H1 (cell line): ENCODE measurements at regions not wholly inside any gene's neighbourhood (a gene's known extent, or its start where the extent isn't known, plus 50 kb on each side); places are given as distances from the start of the nearest gene placed in this dataset.

ENCODE experiments used
- CTCF ChIA-PET: fragments of 300-600 bp; sonication (Branson Sonifier 250); formaldehyde crosslinking; loops from one replicate; lab custom pipeline; 2021; ENCODE audit not compliant: partially characterized antibody; lab: Charles Lee
- POLR2A ChIA-PET: fragments of 300-600 bp; sonication (Branson Sonifier 250); formaldehyde crosslinking; loops from one replicate; lab custom pipeline; 2021; ENCODE audit warnings: inconsistent platforms; ENCODE audit not compliant: partially characterized antibody; lab: Charles Lee
- DNase-seq, 2 experiments: peaks; one replicate each; pipeline versions ENCODE4 v3.0.0 to v3.0.0-alpha.2; 2010 to 2022; ENCODE audit warnings: low spot score in 2 of 2, low read depth in 1 of 2, mixed read lengths in 1 of 2
- FAIRE-seq: peaks from 2 replicates; lab custom pipeline; 2011; peaks lifted over from hg19 to GRCh38; lab: Jason Lieb, UNC
- H2AFZ ChIP-seq: 2 replicates; pipeline ENCODE4 v1.8.1; 2012; ENCODE audit warnings: low read length, inconsistent platforms
- H2AK5ac ChIP-seq: 2 replicates; pipeline ENCODE4 v1.6.1; 2013; ENCODE audit warnings: low read depth, low read length
- H2BK120ac ChIP-seq: replicated peaks from 2 replicates; pipeline ENCODE3; 2013; ENCODE audit warnings: low read depth, low read length, inconsistent platforms
- H2BK12ac ChIP-seq: 2 replicates; pipeline ENCODE4 v1.6.1; 2013; ENCODE audit warnings: low read depth, low read length
- H2BK15ac ChIP-seq: 2 replicates; pipeline ENCODE4 v1.6.1; 2013; ENCODE audit warnings: low read length
- H2BK20ac ChIP-seq: 2 replicates; pipeline ENCODE4 v1.6.1; 2013; ENCODE audit warnings: low read length
- H2BK5ac ChIP-seq: 2 replicates; pipeline ENCODE4 v1.6.1; 2013; ENCODE audit warnings: low read depth, low read length
- H3K14ac ChIP-seq: 2 replicates; pipeline ENCODE4 v1.6.1; 2013; ENCODE audit warnings: inconsistent platforms; ENCODE audit not compliant: insufficient read length
- H3K18ac ChIP-seq: 2 replicates; pipeline ENCODE4 v1.6.1; 2013; ENCODE audit warnings: low read length; ENCODE audit errors: extremely low read depth
- H3K23ac ChIP-seq: 2 replicates; pipeline ENCODE4 v1.6.1; 2013; ENCODE audit warnings: inconsistent platforms; ENCODE audit not compliant: insufficient read length
- H3K23me2 ChIP-seq: 2 replicates; pipeline ENCODE4 v1.6.1; 2013; ENCODE audit warnings: low read depth, low read length
- H3K27ac ChIP-seq: 2 replicates; pipeline ENCODE4 v1.6.1; 2011; ENCODE audit warnings: low read depth, low read length, inconsistent platforms
- H3K27me3 ChIP-seq, 4 experiments: replicated peaks in 1 of 4; 1 replicate in 1 of 4; 2 replicates in 3 of 4; pipeline versions ENCODE4 v1.6.1 to v1.8.1; 2011 to 2013; ENCODE audit warnings: low read length in 3 of 4, mild to moderate bottlenecking in 3 of 4, inconsistent platforms in 2 of 4, mixed read lengths in 2 of 4, moderate library complexity in 1 of 4; ENCODE audit not compliant: control insufficient read depth in 3 of 4, insufficient read depth in 3 of 4; ENCODE audit errors: extremely low read depth in 1 of 4
- H3K36me3 ChIP-seq, 4 experiments: 2 replicates each; pipeline versions ENCODE4 v1.6.1 to v1.8.1; 2011 to 2013; ENCODE audit warnings: mild to moderate bottlenecking in 4 of 4, low read length in 3 of 4, moderate library complexity in 2 of 4, control low read depth in 1 of 4, inconsistent platforms in 1 of 4; ENCODE audit not compliant: insufficient read depth in 4 of 4, control insufficient read depth in 2 of 4
- H3K4ac ChIP-seq: replicated peaks from 2 replicates; pipeline ENCODE3; 2013; ENCODE audit warnings: low read length, low read depth, mixed read lengths, inconsistent platforms; ENCODE audit not compliant: insufficient read length
- H3K4me1 ChIP-seq, 4 experiments: replicated peaks in 1 of 4; 1 replicate in 1 of 4; 2 replicates in 3 of 4; pipeline versions ENCODE4 v1.6.1 to v1.8.1; 2011 to 2013; ENCODE audit warnings: low read length in 3 of 4, inconsistent platforms in 2 of 4, mixed read lengths in 1 of 4; ENCODE audit not compliant: insufficient read depth in 4 of 4, control insufficient read depth in 3 of 4
- H3K4me2 ChIP-seq, 2 experiments: 2 replicates each; pipeline versions ENCODE4 v1.6.1 to v1.8.1; 2011 to 2013; ENCODE audit warnings: low read depth in 2 of 2, low read length in 2 of 2, control low read depth in 1 of 2, inconsistent platforms in 1 of 2, mild to moderate bottlenecking in 1 of 2; ENCODE audit not compliant: insufficient read depth in 1 of 2
- H3K4me3 ChIP-seq, 4 experiments: fragments of 200-600, 300-600 bp in 1 of 4; sonication (generic), shearing (Covaris generic), sonication (Bioruptor Twin) in 1 of 4; 2 replicates each; pipeline versions ENCODE4 v1.5.1 to v1.8.1; 2011 to 2016; ENCODE audit warnings: low read length in 4 of 4, low read depth in 3 of 4, control low read depth in 2 of 4, inconsistent platforms in 2 of 4, mild to moderate bottlenecking in 2 of 4, mixed read lengths in 1 of 4, moderate library complexity in 1 of 4; ENCODE audit not compliant: insufficient read depth in 2 of 4; ENCODE audit errors: extremely low read depth in 1 of 4
- H3K56ac ChIP-seq: replicated peaks from 2 replicates; pipeline ENCODE3; 2013; ENCODE audit warnings: low read depth, mild to moderate bottlenecking, mixed read lengths, low read length, inconsistent platforms; ENCODE audit not compliant: insufficient read length
- H3K79me1 ChIP-seq: 2 replicates; pipeline ENCODE4 v1.6.1; 2013; ENCODE audit warnings: low read depth, low read length, control low read depth
- H3K79me2 ChIP-seq, 2 experiments: 2 replicates each; pipeline versions ENCODE4 v1.6.1 to v1.8.1; 2012 to 2013; ENCODE audit warnings: low read length in 2 of 2, mild to moderate bottlenecking in 2 of 2, inconsistent platforms in 1 of 2; ENCODE audit not compliant: insufficient read depth in 2 of 2, control insufficient read depth in 1 of 2
- H3K9ac ChIP-seq, 4 experiments: replicated peaks in 1 of 4; 1 replicate in 1 of 4; 2 replicates in 3 of 4; pipeline versions ENCODE4 v1.6.1 to v1.8.1; 2011 to 2013; ENCODE audit warnings: low read depth in 3 of 4, low read length in 3 of 4, control low read depth in 2 of 4, mild to moderate bottlenecking in 2 of 4, moderate library complexity in 2 of 4, inconsistent platforms in 1 of 4; ENCODE audit errors: extremely low read depth in 1 of 4
- H3K9me3 ChIP-seq, 2 experiments: 2 replicates each; pipeline versions ENCODE4 v1.6.1 to v1.8.1; 2012 to 2013; ENCODE audit warnings: mild to moderate bottlenecking in 2 of 2, moderate library complexity in 2 of 2, control low read depth in 1 of 2, inconsistent platforms in 1 of 2, low read depth in 1 of 2, low read length in 1 of 2, mixed read lengths in 1 of 2; ENCODE audit not compliant: insufficient read depth in 2 of 2
- H4K20me1 ChIP-seq, 2 experiments: replicated peaks in 1 of 2; 2 replicates each; pipeline versions ENCODE3 to v1.8.1; 2011 to 2013; ENCODE audit warnings: inconsistent platforms in 2 of 2, low read length in 2 of 2, mild to moderate bottlenecking in 1 of 2; ENCODE audit not compliant: insufficient read depth in 2 of 2, control insufficient read depth in 1 of 2
- H4K5ac ChIP-seq: 2 replicates; pipeline ENCODE4 v1.6.1; 2013; ENCODE audit warnings: low read length, low read depth, mixed read lengths, inconsistent platforms; ENCODE audit not compliant: insufficient read length
- H4K8ac ChIP-seq: 2 replicates; pipeline ENCODE4 v1.8.0; 2013; ENCODE audit warnings: mild to moderate bottlenecking, moderate library complexity, low read length, inconsistent platforms; ENCODE audit not compliant: insufficient read depth; ENCODE audit errors: extremely low read depth
- H4K91ac ChIP-seq: replicated peaks from 2 replicates; pipeline ENCODE3; 2013; ENCODE audit warnings: low read length, mixed read lengths, inconsistent platforms; ENCODE audit not compliant: insufficient read length
- CEBPB ChIP-seq: IDR thresholded peaks from 2 replicates; pipeline ENCODE4 v1.6.1; 2012; ENCODE audit warnings: low read depth, low read length
- RAD21 ChIP-seq, 2 experiments: IDR thresholded peaks in 1 of 2; conservative IDR thresholded peaks in 1 of 2; 2 replicates each; pipeline ENCODE4 v1.6.1; 2011; ENCODE audit warnings: low read depth in 2 of 2, low read length in 2 of 2, improper control_type of control experiment in 1 of 2, inconsistent platforms in 1 of 2, mild to moderate bottlenecking in 1 of 2, moderate library complexity in 1 of 2
- SP4 ChIP-seq: IDR thresholded peaks from 2 replicates; pipeline ENCODE4 v1.6.1; 2012; ENCODE audit warnings: low read length, inconsistent platforms
- SRF ChIP-seq: IDR thresholded peaks from 2 replicates; pipeline ENCODE4 v1.6.1; 2011; ENCODE audit warnings: mild to moderate bottlenecking, low read depth, low read length, moderate library complexity
- SUZ12 ChIP-seq: fragments of 200-600 bp; sonication (generic); IDR thresholded peaks from 2 replicates; pipeline ENCODE4 v1.6.1; 2012; ENCODE audit warnings: mild to moderate bottlenecking, inconsistent platforms, low read length, moderate library complexity, mixed read lengths
- WGBS, 2 experiments: shearing (Covaris generic) in 1 of 2; methylation state at CpG; one replicate each; pipeline versions ENCODE4 v1.1.6 to v1.1.7; 2013 to 2015; ENCODE audit warnings: low lambda C conversion rate in 2 of 2, mixed read lengths in 2 of 2, inconsistent platforms in 1 of 2, low coverage in 1 of 2, missing lambda C conversion rate in 1 of 2; ENCODE audit not compliant: insufficient replicate concordance in 2 of 2, insufficient coverage in 1 of 2, insufficient read length in 1 of 2; ENCODE audit errors: extremely low coverage in 1 of 2, missing lambda C conversion rate in 1 of 2; 5-methylcytosine and 5-hydroxymethylcytosine counted together

DNA sequence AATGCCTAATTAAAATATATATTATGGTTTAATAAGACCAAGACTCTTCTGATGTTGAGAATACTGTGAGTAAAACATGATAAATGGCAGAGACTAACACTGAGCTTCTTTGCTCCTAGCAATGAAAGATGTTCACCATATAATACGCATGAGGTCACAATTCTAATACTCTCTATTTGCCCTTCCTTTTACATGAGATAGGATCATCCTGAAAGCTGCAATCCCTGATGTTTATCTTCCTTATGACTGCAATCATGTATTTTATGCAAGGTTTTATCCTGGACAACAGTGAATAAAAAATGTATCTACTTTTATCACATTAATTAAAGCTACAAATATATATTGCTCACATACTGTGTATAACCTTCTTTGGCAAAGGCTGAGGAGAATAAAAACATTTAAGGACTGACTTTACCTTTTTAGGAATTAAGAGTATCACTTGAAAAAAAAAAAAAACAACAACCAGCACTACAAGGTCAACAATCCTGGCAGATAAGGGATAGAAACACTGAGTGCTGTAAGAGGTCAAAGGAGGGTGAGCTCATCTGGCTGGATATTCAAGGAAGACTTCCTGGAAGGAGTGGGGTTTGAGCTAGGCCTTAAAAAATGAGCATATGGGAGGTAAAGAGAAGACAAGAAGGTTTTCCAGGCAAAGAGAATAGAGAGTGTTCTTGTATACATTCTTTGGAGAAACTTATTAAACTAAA lies 99.9 kb downstream of the AREG start:
- H3K56ac ChIP-seq = no peak overlapping the region
- CTCF ChIA-PET = interaction anchor here (0.6 to 3.2 kb wide), 7 partner anchors 11 to 184 kb away, joined by 3 to 14 read pairs (median 4); no protein-coding TSS in a partner anchor
- H4K20me1 ChIP-seq = no peaks in the 10 kb centered on the region
- no peak overlapping the region; the same call in 1 of the 2 replicates for H2AFZ ChIP-seq
- H3K4ac ChIP-seq = no peak overlapping the region
- no peak overlapping the region for H3K4me2 ChIP-seq
- TF ChIP-seq SUZ12 = no peak
- no peak for TF ChIP-seq RAD21 (IDR thresholded peaks at IDR 0.05 in 1 of 2, conservative IDR thresholded peaks at IDR 0.05 in 1 of 2; ENCODE audit: low read depth in 2 of 2, low read length in 2 of 2)
- no peak for TF ChIP-seq SRF
- TF ChIP-seq SP4 = no peak
- no peak for TF ChIP-seq CEBPB
- no peaks in the 10 kb centered on the region for H3K36me3 ChIP-seq
- H3K4me3 ChIP-seq = no peak overlapping the region
- no peaks in the 10 kb centered on the region for H3K79me1 ChIP-seq
- DNase-seq = no peak
- POLR2A ChIA-PET = interaction anchor here (1.1 kb wide), 1 partner anchor 11 kb away, joined by 3 read pairs; no protein-coding TSS in a partner anchor
- H3K9ac ChIP-seq = no peak overlapping the region
- H3K18ac ChIP-seq = no peak overlapping the region
- no peak overlapping the region for H2BK120ac ChIP-seq
- WGBS, 2 experiments = 91% methylated on average over 1 of the region's 1 CpG; no CpG with 5 or more reads in 1 of the 2 experiments
- H4K8ac ChIP-seq = no peak overlapping the region
- no peak overlapping the region for H3K27ac ChIP-seq
- H2BK20ac ChIP-seq = no peak overlapping the region
- H3K9me3 ChIP-seq = no peaks in the 10 kb centered on the region
- no peak overlapping the region for H2AK5ac ChIP-seq
- no peak overlapping the region for H4K5ac ChIP-seq
- peaks cover 0 to 8% (median 2%) of the 10 kb centered on the region in 4 experiments; a peak in 3 of 7 replicates for H3K4me1 ChIP-seq
- no peak for FAIRE-seq
- no peak overlapping the region for H3K23ac ChIP-seq
- no peak overlapping the region for H3K14ac ChIP-seq
- no peak overlapping the region for H2BK12ac ChIP-seq
- H3K79me2 ChIP-seq = no peaks in the 10 kb centered on the region
- no peak overlapping the region for H2BK15ac ChIP-seq
- H4K91ac ChIP-seq = no peak overlapping the region
- H2BK5ac ChIP-seq = no peak overlapping the region
- H3K27me3 ChIP-seq = no peaks in the 10 kb centered on the region
- no peaks in the 10 kb centered on the region for H3K23me2 ChIP-seq
